Retinal pigment epithelial cell (primary cell): ENCODE measurements at regions not wholly inside any gene's neighbourhood (a gene's known extent, or its start where the extent isn't known, plus 50 kb on each side); places are given as distances from the start of the nearest gene placed in this dataset.

Experiments
- DNase-seq: peaks from one replicate; pipeline ENCODE4 v3.0.0-alpha.2; 2010; ENCODE audit warnings: low read depth
- H3K4me3 ChIP-seq: 2 replicates; pipeline ENCODE4 v1.5.1; 2011; ENCODE audit warnings: mild to moderate bottlenecking, low read length, control low read depth, moderate library complexity
- CTCF ChIP-seq: conservative IDR thresholded peaks from 2 replicates; pipeline ENCODE4 v1.5.1; 2011; ENCODE audit warnings: low read depth, low read length, control low read depth, inconsistent platforms

GRCh38 chr6:90877616-90878015, 290.7 kb upstream of the MAP3K7 start:
- TF ChIP-seq CTCF = no peak
- no peak for DNase-seq
- H3K4me3 ChIP-seq = no peak overlapping the region

- TF ChIP-seq CTCF = no peak
- no peak overlapping the region for H3K4me3 ChIP-seq
Observed at GRCh38 chr6:90874931-90875330, 288.1 kb upstream of the MAP3K7 start.

GRCh38 chr6:90872981-90873380, 286.1 kb upstream of the MAP3K7 start:
- H3K4me3 ChIP-seq = no peak overlapping the region
- no peak for DNase-seq
- no peak for TF ChIP-seq CTCF

More at GRCh38 chr6:90874931-90875330, 288.1 kb upstream of the MAP3K7 start:
- DNase-seq = no peak

GRCh38 chr6:90870561-90870960, 283.7 kb upstream of the MAP3K7 start:
- H3K4me3 ChIP-seq = no peak overlapping the region
- no peak for DNase-seq
- no peak for TF ChIP-seq CTCF

- TF ChIP-seq CTCF = no peak
- DNase-seq = no peak
- H3K4me3 ChIP-seq = no peak overlapping the region
Observed at GRCh38 chr6:90868656-90869055, 281.8 kb upstream of the MAP3K7 start.

GRCh38 chr6:90868256-90868655, 281.4 kb upstream of the MAP3K7 start:
- H3K4me3 ChIP-seq = no peak overlapping the region
- DNase-seq = no peak
- no peak for TF ChIP-seq CTCF

DNA sequence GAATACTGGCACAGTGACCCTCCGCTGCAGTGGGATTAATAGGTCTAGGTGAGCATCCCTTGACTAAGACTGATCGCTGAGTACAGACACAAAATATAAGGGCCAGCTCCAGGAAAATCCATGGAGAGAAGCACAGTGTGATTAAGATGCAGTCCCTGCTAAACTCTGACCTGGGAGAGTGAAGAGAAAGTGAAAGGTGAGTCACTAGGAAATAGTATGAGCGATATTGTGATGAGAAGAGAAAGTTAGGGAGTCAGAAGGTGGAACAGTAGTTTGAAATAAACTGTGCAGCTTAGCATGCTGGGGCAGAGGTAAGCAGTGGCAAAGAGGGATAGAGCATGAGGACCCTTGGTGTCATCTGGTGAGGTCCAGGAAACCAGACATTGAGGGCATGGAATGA, 278.6 kb upstream of the MAP3K7 start:
- no peak for TF ChIP-seq CTCF
- DNase-seq = no peak
- no peak overlapping the region for H3K4me3 ChIP-seq
